HG02763 (cell line): ENCODE measurements at regions not wholly inside any gene's neighbourhood (a gene's known extent, or its start where the extent isn't known, plus 50 kb on each side); places are given as distances from the start of the nearest gene placed in this dataset.

Experiments used
- ATAC-seq: cut with Tn5 transposase; IDR thresholded peaks from one replicate; pipeline ENCODE4 v1.9.1; 2021; ENCODE audit warnings: mild to moderate bottlenecking, moderate library complexity; ENCODE audit not compliant: unreplicated experiment

DNA sequence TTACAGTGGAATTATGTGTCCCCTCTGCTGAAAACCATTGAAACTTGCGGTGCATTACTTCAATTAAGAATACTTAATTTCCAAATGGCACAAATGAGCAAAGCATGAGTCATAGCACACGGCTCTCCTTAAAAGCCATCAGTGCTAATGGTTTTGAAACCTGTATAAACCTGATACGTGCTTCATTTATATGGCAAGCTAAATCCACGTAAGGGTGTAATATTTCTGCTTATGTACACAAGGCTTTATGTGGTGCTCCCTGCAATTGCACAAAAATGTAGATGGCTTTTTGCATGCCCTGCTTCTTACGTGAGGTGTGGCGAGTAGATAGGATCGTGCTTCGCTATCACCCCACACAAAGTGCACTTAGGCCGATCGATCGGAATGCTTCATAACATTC, 840.9 kb downstream of the GALR1 start:
- ATAC-seq: no peak

DNA sequence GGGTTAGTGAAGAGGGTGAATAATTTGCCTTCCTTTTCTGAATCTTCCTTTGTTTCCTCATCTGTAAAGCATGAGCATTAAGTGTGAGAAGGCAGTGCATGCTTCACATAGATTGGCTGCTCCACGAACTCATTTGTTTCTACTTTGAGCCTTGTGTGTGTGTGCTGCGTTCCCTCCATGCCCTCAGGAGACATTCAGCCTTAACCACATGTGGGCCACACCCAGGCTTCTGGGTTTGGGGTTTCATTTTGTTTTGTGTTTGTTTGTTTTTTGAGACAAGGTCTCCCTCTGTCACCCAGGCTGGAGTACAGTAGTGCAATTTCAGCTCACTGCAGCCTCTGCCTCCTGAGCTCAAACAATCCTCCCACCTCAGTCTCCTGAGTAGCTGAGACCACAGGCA, 843.3 kb downstream of the GALR1 start:
- ATAC-seq: no peak

DNA sequence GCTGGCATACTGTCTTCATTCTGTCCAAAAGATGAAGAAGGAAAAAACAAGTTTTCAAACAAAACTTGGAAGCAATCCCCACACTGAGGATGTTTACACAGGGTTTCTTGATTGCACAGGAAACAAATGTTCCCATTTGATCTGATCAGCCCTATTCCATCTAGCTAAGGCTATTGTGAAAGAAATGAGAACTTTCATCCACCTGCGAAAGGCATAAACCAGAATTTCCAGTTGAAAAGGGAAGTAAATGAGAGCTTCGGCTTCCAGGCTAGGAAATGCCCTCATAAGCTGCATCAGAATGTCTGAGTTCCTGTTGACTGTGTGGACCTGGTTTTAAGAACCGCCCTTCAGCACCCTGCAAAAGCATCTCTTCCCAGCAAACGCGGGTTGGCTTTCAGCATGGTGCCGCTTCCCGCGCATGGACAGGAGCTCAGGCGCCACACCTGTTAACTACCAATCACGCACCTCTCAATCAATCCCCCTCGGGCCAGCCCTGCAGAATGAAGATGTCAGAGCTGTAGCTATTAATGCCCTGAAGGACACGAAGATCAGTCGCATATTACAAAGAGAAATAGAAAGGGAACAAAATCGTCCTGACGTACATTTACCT, 850.4 kb downstream of the GALR1 start:
- ATAC-seq: no peak

DNA sequence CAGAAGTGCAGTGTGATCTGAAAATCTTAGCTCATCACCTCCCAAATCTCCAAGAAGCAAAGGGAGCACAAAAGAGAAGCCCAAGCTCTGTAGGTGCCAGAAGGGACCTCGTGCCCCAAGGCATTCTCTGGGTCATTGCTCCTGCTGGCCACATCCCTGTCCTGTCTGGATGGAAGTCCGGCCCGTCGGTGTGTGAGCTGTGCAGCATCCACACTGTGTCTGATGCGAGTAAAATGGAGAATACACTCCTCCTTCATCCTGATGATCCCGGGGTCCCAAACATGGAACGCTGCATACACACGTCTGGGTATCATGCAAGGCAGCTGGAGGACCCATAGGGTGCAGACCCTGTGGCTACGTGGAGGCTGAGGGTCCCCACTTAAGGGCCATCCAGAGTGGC, 851.4 kb downstream of the GALR1 start:
- no peak for ATAC-seq

DNA sequence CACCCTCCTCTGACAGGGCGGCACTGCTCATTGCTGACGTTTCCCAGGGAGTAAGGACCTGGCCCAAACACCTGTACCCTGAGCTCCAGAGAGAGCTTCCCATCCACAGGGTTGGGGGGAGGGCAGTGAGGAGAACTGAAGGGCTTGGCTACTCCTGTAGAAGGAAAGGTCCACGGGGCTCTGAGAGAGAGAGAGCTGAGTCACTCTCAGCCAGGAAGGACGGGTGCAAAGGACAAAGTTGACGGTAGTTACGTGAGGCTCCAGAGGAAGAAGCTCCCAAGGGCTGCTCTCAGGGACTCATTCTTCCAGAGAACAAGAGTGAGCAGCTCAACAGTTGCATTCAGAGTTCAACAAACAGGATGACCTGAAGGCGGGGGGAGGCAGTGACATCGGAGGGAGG, 852.5 kb downstream of the GALR1 start:
- no peak for ATAC-seq

DNA sequence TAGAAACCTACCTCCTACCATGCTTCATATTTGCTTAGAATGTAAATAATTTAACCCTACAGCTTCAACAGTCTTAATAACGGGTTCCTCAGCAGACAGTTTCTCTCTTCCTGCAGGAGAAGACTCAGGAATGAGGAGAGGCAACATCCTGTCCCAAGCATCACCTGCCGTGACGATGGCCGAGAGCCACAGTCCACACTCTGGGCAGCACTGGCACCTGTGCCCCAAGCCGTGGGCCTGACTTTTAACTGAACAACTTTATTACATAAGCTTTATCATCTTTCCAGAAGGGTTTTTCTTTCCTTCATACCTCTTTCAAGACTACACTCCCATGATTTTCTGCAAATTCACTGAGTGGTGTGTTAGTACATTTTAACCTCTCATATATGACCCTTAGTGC, 856.0 kb downstream of the GALR1 start:
- no peak for ATAC-seq

DNA sequence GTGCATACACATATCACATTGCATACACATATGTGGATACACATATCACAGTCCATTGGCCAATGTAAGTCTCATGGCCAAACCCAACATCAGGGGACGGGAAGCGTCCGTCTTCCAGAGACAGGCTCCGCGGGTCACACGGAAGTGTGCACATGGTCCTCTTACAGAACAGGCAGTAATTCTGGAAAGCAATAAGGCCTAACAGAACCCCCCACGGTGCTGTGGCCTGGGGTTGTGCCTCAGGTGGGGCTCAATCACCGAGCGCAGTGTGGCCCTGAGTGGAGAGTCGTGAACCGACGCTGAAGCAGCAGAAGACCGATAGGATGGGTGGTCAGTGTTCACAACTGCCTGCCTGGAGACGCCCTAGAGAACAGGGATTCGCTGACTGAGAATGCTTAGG, 857.3 kb downstream of the GALR1 start:
- no peak for ATAC-seq

DNA sequence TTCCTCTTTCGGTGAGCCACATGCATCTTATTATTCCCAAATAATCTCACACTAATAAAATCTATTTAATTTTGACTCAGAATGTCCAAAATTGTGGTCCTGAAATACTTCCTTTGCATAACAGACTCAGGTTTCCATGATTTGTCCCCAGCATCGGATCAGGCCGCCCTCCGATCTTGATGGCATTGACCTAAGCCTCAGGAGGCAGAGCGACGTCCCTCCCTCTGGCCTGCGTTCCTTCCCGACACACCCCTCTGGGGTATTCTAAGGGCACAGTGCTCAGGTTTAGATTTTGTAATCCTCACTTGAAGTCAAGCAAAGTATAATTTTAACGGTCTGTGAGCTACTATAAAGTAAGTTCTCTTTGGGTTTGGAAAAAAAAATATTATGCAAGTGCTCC, 857.7 kb downstream of the GALR1 start:
- ATAC-seq: no peak

DNA sequence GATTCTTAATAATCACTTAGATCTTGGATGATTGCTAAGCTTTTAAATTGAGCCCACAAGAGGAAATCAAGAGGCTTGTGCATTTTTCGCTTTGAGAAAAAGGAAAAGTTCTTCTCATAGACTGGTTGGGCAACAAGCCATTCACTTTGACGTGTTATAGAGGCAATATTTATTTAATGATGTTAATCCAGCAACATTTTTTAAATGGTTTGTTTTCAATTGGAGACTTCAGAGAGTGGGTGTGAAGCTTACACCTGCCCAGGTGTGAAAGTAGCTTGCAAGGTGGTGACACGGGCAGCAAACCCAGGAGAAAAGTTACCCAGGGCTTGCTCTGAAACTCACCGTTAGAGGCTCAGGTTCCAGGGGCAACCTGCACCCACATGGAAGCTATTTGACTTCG, 858.9 kb downstream of the GALR1 start:
- ATAC-seq: no peak

DNA sequence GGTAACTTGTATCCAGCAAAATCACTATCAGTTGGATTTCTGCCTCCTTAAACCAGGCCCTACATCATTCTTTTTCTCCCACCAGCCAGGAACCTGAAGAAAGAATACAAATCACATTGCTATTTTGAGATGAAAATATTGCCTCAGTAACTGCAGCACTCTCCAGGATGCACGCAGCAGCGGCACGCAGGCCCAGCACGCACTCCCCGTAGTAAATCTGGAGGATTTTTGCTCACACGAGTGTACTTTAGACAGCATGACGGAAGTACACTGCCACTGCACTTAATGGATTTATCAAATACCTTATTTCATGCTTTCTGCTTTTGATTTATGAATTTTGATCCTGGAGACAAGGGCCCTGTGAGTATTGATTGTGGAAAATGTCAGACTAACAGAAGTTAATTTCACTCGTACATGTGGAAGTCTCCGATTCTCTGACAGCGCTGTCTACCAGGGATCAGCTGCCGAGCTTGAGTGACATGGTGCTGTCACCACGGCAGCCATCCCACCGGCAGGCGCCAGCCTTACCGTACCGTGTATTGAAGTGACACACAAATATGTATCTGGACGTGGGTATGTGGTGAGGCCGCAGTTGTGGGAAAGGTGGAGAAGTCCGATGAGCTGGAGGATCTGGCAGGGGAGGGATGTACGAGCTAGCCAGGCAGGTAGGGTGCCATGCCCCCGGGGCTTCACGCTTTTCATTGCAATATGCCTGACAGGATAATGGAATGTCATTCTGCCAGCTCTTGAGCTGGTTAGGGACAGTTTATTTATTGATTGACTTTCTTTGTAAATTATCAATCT, 863.7 kb downstream of the GALR1 start:
- no peak for ATAC-seq

DNA sequence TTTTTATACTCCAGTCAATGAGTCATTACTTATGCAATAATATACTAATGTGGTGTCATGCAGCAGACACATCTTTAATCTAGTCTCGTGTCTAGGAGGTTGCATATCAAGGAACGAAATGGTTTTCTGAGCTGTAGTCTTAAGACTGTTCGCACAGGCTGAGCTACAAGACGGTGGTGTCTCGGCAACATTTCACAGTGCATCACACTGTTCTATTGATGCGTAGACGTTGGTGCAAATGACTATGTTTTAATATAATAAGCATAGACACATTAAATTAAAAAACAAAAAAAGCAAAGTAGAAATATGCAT, 864.2 kb downstream of the GALR1 start:
- no peak for ATAC-seq

DNA sequence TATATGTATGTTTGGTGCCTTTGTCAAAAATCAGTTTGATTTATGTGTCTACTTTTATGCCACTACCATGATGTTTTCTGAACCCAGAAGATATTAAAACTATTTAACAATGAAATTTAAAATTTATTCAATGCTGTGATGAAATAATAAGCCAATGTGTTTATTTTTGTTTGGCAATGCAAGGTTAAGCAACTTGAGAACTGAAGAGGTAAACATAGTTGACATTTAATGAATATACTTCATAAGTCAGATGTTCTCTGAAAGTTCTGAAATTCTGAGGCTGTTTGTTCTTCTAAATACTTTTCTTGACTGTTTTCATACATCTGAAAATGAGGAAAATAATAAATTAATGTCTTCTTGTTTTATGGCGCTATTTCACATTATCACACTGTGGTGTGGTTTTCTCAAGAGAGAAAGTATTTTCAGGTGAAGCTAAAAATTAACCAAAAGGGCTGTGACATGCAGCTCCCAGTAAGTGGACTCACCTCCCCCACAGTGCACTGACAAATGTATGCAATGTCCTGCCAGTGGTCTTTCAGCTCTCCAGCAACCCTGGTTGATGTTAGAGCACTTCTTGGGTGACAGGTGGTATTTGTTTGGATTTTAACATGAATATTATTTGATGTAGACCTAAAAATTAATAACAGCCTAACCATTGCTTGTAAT, 863.6 kb upstream of the SALL3 start:
- ATAC-seq: no peak

DNA sequence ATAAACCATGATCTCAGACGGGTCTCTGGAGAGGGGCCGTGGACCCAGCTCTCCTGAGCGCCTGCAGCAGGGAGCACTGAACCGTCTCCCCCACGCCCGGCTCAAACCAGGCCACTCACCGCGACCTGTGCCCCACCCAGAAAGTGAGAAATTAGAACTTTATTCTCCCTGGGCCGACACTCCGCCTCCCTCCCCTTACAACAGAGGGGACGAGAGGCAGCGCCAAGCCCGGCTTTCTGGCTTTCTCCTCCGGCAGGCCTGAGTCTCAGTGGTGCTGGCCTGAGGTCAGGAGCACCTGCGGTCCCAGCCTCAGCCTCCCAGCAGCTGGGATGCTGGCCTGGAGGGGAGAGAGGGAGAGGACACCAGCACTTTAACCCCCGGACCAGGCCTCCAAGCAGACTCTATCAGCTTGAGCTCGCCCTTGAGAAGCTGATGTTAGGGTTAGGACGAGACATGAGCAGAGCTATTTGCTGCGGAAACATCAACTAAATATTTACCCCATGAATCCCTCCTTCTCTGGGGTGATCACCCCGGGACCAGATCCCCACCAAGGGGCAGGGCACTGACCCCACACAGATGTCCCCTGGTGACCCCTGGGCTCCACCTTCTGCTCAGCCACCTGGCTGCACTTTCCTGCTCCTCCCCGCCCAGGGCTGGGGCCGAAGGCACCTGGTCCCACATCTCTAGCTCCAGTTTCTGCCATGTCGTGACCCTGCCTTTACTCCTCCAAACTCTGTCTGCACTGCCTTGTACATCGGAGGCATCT, 856.3 kb upstream of the SALL3 start:
- ATAC-seq: no peak

DNA sequence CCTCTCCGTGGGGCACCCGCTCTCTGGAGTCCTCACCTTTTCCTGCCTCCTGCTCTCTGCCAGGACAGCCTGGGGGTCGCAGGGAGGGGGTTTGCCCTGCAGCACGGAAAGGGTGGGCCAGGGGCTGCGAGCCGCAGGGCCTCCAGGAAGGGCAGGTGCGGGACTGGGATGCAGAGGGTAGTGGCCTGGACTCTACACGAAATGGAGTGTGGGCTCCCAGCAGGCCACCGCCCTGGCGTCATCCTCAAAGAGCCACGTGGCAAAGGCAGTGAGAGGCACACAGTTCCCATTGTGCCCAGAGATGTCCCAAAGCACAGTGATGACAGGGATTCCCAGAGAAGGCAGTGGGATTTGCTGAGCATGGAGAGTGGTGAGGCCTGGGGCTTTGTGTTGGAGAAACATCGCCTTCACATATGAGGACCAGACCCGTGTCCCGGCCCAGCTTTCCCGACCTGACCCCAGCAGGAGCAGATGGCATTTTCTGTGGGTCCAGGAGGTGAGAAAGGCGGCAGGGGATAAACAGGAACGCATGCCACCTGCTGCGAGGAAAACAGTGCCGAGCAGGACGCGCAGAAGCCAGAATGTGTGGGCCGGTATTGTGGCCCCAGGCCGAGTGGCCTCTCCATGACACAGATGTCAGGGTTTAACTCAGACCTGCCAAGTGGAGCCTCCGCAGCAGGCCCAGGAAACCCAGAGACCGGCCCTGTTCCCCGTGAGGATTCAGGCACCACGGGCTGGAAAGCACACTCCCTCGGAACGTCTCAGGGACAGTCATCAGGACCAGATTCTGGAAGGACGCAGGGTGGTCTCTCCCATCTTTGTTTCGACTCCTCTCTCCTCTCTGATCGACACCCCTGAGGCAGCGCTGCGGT, 855.5 kb upstream of the SALL3 start:
- ATAC-seq: no peak

DNA sequence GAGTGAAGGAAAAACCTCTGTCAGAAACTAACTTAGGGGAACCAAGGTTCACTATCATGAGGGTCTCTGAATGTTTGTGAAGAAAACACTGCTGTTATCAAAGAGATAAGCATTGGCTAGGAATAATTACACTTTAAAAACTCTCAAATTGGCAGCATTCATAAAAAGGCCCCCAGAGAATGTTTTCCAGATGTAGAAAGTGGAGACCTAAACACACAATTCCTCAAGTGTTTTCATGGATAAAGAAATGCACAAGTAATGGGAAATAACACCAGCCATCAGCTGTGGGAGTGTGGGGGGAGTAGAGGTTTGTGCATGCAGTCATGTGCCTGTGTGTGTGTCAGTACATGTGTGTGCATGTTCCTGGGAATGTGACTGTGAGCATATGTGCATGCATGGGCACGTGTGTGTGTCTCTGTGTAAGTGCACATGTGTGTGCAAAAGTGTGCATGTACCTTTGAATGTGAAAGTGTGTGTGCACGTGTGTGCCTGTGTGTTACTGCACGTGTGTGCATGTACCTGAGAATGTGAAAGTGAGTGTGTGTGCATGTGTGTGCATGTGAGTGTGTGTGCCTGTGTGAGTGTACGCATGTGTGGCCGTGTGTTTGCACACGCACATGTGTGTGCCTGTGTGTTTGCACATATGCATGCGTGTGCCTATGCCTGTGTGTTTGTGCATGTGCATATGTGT, 854.3 kb upstream of the SALL3 start:
- no peak for ATAC-seq

DNA sequence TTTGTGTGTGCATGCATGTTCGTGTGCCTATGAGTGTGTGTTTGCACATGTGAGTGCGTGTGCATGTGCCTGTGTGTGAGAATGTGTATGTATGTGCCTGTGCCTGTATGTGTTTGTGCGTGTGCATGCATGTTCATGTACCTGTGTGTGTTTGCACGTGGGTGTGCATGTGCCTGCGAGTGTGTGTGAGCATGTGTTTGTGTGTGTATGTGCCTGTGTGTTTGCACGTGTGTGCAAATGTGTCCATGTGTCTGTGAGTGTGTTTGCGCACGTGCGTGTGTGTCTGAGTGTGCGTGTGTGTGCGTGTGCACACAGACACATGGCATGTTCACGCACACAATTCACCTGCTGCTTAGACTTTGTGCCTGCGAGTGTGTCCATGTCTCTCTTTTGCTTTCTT, 853.5 kb upstream of the SALL3 start:
- no peak for ATAC-seq

DNA sequence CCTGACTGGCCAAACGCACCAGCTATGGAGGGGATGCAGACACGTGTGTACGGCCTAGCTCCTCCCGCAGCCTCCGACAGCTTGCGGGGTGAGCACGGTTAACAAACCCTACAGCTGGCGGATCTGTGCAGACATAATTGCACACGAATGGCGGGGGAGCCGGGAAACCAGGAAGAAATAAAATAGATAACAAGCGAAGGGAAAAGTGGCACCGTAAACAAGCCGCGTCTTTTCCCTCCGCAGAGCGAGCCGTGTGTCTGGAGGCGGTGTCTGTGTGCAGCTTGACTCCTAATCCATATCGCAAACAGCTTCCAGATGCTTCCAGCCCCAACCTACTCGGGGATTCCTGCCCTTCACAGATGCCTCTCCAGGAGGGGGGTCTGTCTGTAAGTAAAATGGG, 853.1 kb upstream of the SALL3 start:
- no peak for ATAC-seq

DNA sequence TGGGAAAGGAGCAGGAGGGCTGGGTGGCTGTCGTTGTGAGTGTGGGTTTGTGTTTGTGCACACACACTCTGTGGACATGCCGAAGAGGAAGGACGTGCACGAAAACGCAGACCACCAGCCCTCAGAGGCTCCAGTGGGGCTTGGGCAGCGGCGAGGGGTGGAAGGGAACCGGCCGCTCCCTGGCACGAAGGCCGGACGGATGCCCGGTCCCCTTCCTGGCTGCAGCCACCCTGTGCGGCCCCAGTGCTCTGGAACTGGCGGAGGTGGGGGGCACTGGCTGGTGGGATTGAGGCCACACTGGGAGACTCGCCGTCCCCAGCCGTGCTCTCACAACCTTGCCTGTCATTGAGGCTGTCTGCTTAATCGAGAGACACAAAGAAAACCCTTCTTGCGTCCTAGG, 852.6 kb upstream of the SALL3 start:
- no peak for ATAC-seq

DNA sequence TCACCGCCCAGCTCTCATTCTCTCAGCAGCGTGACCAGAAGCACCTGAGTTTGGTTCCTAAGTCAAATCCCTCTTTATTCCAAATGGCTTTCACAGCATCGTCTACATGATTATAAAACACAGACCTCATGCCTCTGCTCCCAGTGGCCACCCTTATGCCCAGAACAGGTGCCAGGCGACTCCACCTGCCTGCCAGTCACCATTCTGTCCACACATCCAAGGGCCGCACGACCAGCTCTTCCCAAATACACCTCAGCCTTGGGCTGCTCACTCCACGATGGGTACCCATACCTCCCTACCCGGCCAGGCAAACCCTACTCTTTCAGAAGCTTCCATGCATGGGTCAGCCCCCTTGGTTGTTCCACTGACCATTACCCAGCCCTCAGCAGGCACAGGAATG, 851.6 kb upstream of the SALL3 start:
- ATAC-seq: no peak

DNA sequence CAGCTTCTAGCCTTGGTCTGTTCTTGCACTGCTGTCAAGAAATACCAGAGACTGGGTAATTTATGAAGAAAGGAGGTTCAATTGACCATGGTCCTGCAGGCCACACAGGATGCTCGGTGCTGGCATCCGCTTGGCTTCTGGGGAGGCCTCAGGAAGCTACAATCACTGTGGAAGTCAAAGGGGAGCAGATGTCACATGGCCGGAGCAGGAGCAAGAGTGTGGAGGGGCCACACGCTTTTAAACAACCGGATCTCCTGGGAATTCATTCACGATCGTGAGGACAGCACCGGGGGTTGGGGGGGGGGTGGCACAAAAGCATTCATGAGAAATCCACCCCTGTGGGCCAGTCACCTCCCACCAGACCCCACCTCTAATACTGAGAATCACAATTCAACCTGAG, 850.4 kb upstream of the SALL3 start:
- ATAC-seq: no peak
